Gastrocnemius medialis (tissue), 4 donors: ENCODE measurements at regions not wholly inside any gene's neighbourhood (a gene's known extent, or its start where the extent isn't known, plus 50 kb on each side); places are given as distances from the start of the nearest gene placed in this dataset.

ENCODE experiments used
- ATAC-seq, 2 donors: fragments of 150-250 bp; one replicate each; pipeline ENCODE4 v1.9.1; 2016
- DNase-seq, 2 donors: peaks; one replicate each; pipeline ENCODE4 v3.0.0-alpha.2; 2019
- H3K27ac ChIP-seq, 4 donors: fragments of 200-600 bp; sonication (generic); 1 replicate in 1 of 4; 2 replicates in 3 of 4; pipeline ENCODE4 v1.5.1; 2016 to 2018; ENCODE audit warnings: mild to moderate bottlenecking in 2 of 4, moderate library complexity in 1 of 4
- H3K27me3 ChIP-seq, 3 donors: fragments of 200-600 bp; sonication (generic) in 2 of 3; 1 replicate in 1 of 3; 2 replicates in 2 of 3; pipeline versions ENCODE4 v1.5.1 to v1.6.0; 2016 to 2019; ENCODE audit warnings: mild to moderate bottlenecking in 1 of 3, moderate library complexity in 1 of 3
- H3K36me3 ChIP-seq, 2 donors: fragments of 200-600 bp; sonication (generic) in 1 of 2; one replicate each; pipeline ENCODE4 v1.5.1; 2017 to 2018
- H3K4me1 ChIP-seq, 2 donors: fragments of 200-600 bp; sonication (generic) in 1 of 2; one replicate each; pipeline ENCODE4 v1.5.1; 2016 to 2017; ENCODE audit warnings: mild to moderate bottlenecking in 2 of 2
- H3K4me3 ChIP-seq, 4 donors: fragments of 200-600 bp; sonication (generic) in 3 of 4; 1 replicate in 1 of 4; 2 replicates in 3 of 4; pipeline ENCODE4 v1.5.1; 2016 to 2019; ENCODE audit warnings: mild to moderate bottlenecking in 2 of 4
- H3K9me3 ChIP-seq, 3 donors: fragments of 200-600 bp; sonication (generic) in 2 of 3; 1 replicate in 1 of 3; 2 replicates in 2 of 3; pipeline ENCODE4 v1.5.1; 2016 to 2019
- CTCF ChIP-seq, 5 experiments: fragments of 450-650 bp in 3 of 5; fragments of 200-600 bp in 2 of 5; sonication (generic) in 2 of 5; IDR thresholded peaks in 4 of 5; conservative IDR thresholded peaks in 1 of 5; 1 replicate in 4 of 5; 2 replicates in 1 of 5; pipeline ENCODE4 v1.5.1; 2016 to 2019; ENCODE audit warnings: antibody characterized with exemption in 5 of 5, mild to moderate bottlenecking in 3 of 5, moderate library complexity in 3 of 5
- POLR2A ChIP-seq, 2 donors: fragments of 450-650 bp; IDR thresholded peaks; one replicate each; pipeline ENCODE4 v1.6.1; 2017; ENCODE audit warnings: antibody characterized with exemption in 2 of 2, mild to moderate bottlenecking in 2 of 2, moderate library complexity in 2 of 2
- in situ Hi-C, 4 donors: fragments of 200-750 bp; cut with MboI; loops; one replicate each; pipeline versions ENCODE4 v1.15.0 to v1.8.0; 2017; ENCODE audit warnings: low sequenced_read_pairs in 4 of 4
- intact Hi-C: fragments of 100-400 bp; cut with DNase I; formaldehyde crosslinking; loops from one replicate; pipeline ENCODE4 v1.15.1; 2023; ENCODE audit warnings: low total_unique reads

GRCh38 chr10:10830293-10830986 lies 187.2 kb upstream of the CELF2 start:
- Histone ChIP-seq H3K27ac (peak overlapping the region; percentile 55 to 69 (median 60)), H3K4me1 (peaks cover 0 to 4% of the 10 kb centered on the region in 2 donors), H3K27me3 (peaks cover 0 to 4% (median 0%) of the 10 kb centered on the region in 3 donors), H3K36me3 (no peaks in the 10 kb centered on the region), H3K4me3 (no peak overlapping the region), H3K9me3 (no peaks in the 10 kb centered on the region)
- no peak for DNase-seq
- ATAC-seq: peak; percentile 79 to 83
- no peak for TF ChIP-seq POLR2A (IDR thresholded peaks at IDR 0.05)
- no peak for TF ChIP-seq CTCF (IDR thresholded peaks at IDR 0.05 in 4 of 5, conservative IDR thresholded peaks at IDR 0.05 in 1 of 5)
- in situ Hi-C loops (no loop called here), intact Hi-C loops (no loop called here)

- Histone ChIP-seq H3K4me3 (no peak overlapping the region), H3K4me1 (peaks cover 0 to 4% of the 10 kb centered on the region in 2 donors), H3K27me3 (peaks cover 0 to 4% (median 0%) of the 10 kb centered on the region in 3 donors), H3K36me3 (no peaks in the 10 kb centered on the region), H3K27ac (peak overlapping the region; percentile 55 to 69 (median 60)), H3K9me3 (no peaks in the 10 kb centered on the region)
- peak; percentile 77 to 84 for ATAC-seq
- TF ChIP-seq POLR2A (IDR thresholded peaks at IDR 0.05) (no peak), CTCF (IDR thresholded peaks at IDR 0.05 in 4 of 5, conservative IDR thresholded peaks at IDR 0.05 in 1 of 5) (no peak)
- intact Hi-C loops: no loop called here
- in situ Hi-C loops: no loop called here
- DNase-seq: peak; percentile 38 to 73
These were observed 186.6 kb upstream of the CELF2 start for GRCh38 chr10:10831085-10831484.

- TF ChIP-seq CTCF (IDR thresholded peaks at IDR 0.05 in 4 of 5, conservative IDR thresholded peaks at IDR 0.05 in 1 of 5) (no peak), POLR2A (IDR thresholded peaks at IDR 0.05) (no peak)
- Histone ChIP-seq H3K4me3 (no peak overlapping the region), H3K27ac (no peak overlapping the region), H3K4me1 (peaks cover 0 to 4% of the 10 kb centered on the region in 2 donors), H3K9me3 (no peaks in the 10 kb centered on the region), H3K36me3 (no peaks in the 10 kb centered on the region), H3K27me3 (peaks cover 0 to 4% (median 0%) of the 10 kb centered on the region in 3 donors)
- intact Hi-C loops: no loop called here
- in situ Hi-C loops: no loop called here
- DNase-seq (no peak), ATAC-seq (no peak)
These were observed 183.7 kb upstream of the CELF2 start for GRCh38 chr10:10833955-10834354.

GRCh38 chr10:10844251-10844650 lies 173.4 kb upstream of the CELF2 start:
- Histone ChIP-seq H3K36me3 (no peaks in the 10 kb centered on the region), H3K4me1 (no peaks in the 10 kb centered on the region), H3K27me3 (no peaks in the 10 kb centered on the region), H3K27ac (no peak overlapping the region), H3K4me3 (no peak overlapping the region), H3K9me3 (no peaks in the 10 kb centered on the region)
- DNase-seq (no peak), ATAC-seq (no peak)
- intact Hi-C loops: no loop called here
- in situ Hi-C loops: no loop called here
- TF ChIP-seq POLR2A (IDR thresholded peaks at IDR 0.05) (no peak), CTCF (IDR thresholded peaks at IDR 0.05 in 4 of 5, conservative IDR thresholded peaks at IDR 0.05 in 1 of 5) (no peak)

- no peak for ATAC-seq
These were observed 172.5 kb upstream of the CELF2 start for GRCh38 chr10:10845185-10845584.

More at GRCh38 chr10:10845185-10845584, 172.5 kb upstream of the CELF2 start:
- no peak for DNase-seq
- TF ChIP-seq POLR2A (IDR thresholded peaks at IDR 0.05) (no peak), CTCF (IDR thresholded peaks at IDR 0.05 in 4 of 5, conservative IDR thresholded peaks at IDR 0.05 in 1 of 5) (no peak)
- intact Hi-C loops: no loop called here
- Histone ChIP-seq H3K9me3 (no peaks in the 10 kb centered on the region), H3K4me3 (no peak overlapping the region), H3K27ac (no peak overlapping the region), H3K27me3 (no peaks in the 10 kb centered on the region), H3K4me1 (no peaks in the 10 kb centered on the region), H3K36me3 (no peaks in the 10 kb centered on the region)
- in situ Hi-C loops: no loop called here
